SK-N-SH treated with all-trans-retinoic acid at 6 μM for 48 hours (cell line): ENCODE measurements at regions not wholly inside any gene's neighbourhood (a gene's known extent, or its start where the extent isn't known, plus 50 kb on each side); places are given as distances from the start of the nearest gene placed in this dataset.

Experiments
- ATAC-seq: fragments of 200-7000 bp; cut with Tn5 transposase; 3 replicates; pipeline ENCODE4 v1.9.1; 2020; ENCODE audit warnings: mild to moderate bottlenecking, moderate library complexity
- ARNTL ChIP-seq: fragments of 450-650 bp; formaldehyde crosslinking; IDR thresholded peaks from 2 replicates; pipeline ENCODE4 v1.5.0; 2020; ENCODE audit warnings: low read depth, mild to moderate bottlenecking, moderate library complexity, borderline replicate concordance
- BACH2 ChIP-seq: fragments of 250-450 bp; sonication (Bioruptor Pico); IDR thresholded peaks from 2 replicates; pipeline ENCODE4 v1.9.0; 2021; ENCODE audit warnings: mild to moderate bottlenecking, borderline replicate concordance
- CREB5 ChIP-seq: fragments of 250-450 bp; sonication (Bioruptor Pico); IDR thresholded peaks from 2 replicates; pipeline ENCODE4 v1.5.1; 2020; ENCODE audit warnings: low read depth, mild to moderate bottlenecking, moderate library complexity
- CSDC2 ChIP-seq: fragments of 250-450 bp; sonication (Bioruptor Pico); IDR thresholded peaks from 2 replicates; pipeline ENCODE4 v1.5.0; 2020; ENCODE audit warnings: mild to moderate bottlenecking, moderate library complexity
- CSRNP3 ChIP-seq: fragments of 250-450 bp; sonication (Bioruptor Pico); IDR thresholded peaks from 2 replicates; pipeline ENCODE4 v1.5.1; 2021; ENCODE audit warnings: mild to moderate bottlenecking, moderate library complexity
- ESRRG ChIP-seq: fragments of 250-450 bp; sonication (Bioruptor Pico); IDR thresholded peaks from 2 replicates; pipeline ENCODE4 v1.6.1; 2021; ENCODE audit warnings: mild to moderate bottlenecking
- GLIS3 ChIP-seq: fragments of 250-450 bp; sonication (Bioruptor Pico); IDR thresholded peaks from 2 replicates; pipeline ENCODE4 v1.5.0; 2020; ENCODE audit warnings: mild to moderate bottlenecking, moderate library complexity
- ISL1 ChIP-seq: fragments of 250-450 bp; sonication (Bioruptor Pico); IDR thresholded peaks from 2 replicates; pipeline ENCODE4 v2.1.2; 2022; ENCODE audit warnings: mild to moderate bottlenecking, moderate library complexity
- OSR1 ChIP-seq: fragments of 250-450 bp; sonication (Bioruptor Pico); IDR thresholded peaks from 2 replicates; pipeline ENCODE4 v1.8.0; 2022; ENCODE audit warnings: moderate library complexity, mild to moderate bottlenecking, inconsistent platforms
- PATZ1 ChIP-seq: fragments of 250-450 bp; sonication (Bioruptor Pico); IDR thresholded peaks from 2 replicates; pipeline ENCODE4 v1.8.0; 2020; ENCODE audit warnings: mild to moderate bottlenecking, moderate library complexity, borderline replicate concordance
- POU6F1 ChIP-seq: fragments of 250-450 bp; sonication (Bioruptor Pico); IDR thresholded peaks from 2 replicates; pipeline ENCODE4 v1.8.0; 2021; ENCODE audit warnings: low read depth, mild to moderate bottlenecking, moderate library complexity, borderline replicate concordance
- PPARA ChIP-seq: fragments of 250-450 bp; sonication (Bioruptor Pico); IDR thresholded peaks from 2 replicates; pipeline ENCODE4 v1.5.0; 2020; ENCODE audit warnings: mild to moderate bottlenecking, borderline replicate concordance
- RARB ChIP-seq: fragments of 250-450 bp; sonication (Bioruptor Pico); IDR thresholded peaks from 2 replicates; pipeline ENCODE4 v1.8.0; 2021; ENCODE audit warnings: mild to moderate bottlenecking, moderate library complexity
- SNAI2 ChIP-seq: fragments of 250-450 bp; sonication (Bioruptor Pico); IDR thresholded peaks from 2 replicates; pipeline ENCODE4 v1.5.0; 2020; ENCODE audit warnings: mild to moderate bottlenecking, moderate library complexity
- TOX ChIP-seq: fragments of 250-450 bp; sonication (Bioruptor Pico); IDR thresholded peaks from 2 replicates; pipeline ENCODE4 v1.8.0; 2021; ENCODE audit warnings: mild to moderate bottlenecking, moderate library complexity, borderline replicate concordance
- TSHZ2 ChIP-seq: fragments of 250-450 bp; sonication (Bioruptor Pico); IDR thresholded peaks from 2 replicates; pipeline ENCODE4 v1.5.0; 2020; ENCODE audit warnings: mild to moderate bottlenecking, moderate library complexity
- ZC3H10 ChIP-seq: fragments of 250-450 bp; sonication (Bioruptor Pico); IDR thresholded peaks from 2 replicates; pipeline ENCODE4 v1.5.1; 2021; ENCODE audit warnings: mild to moderate bottlenecking, moderate library complexity
- ZFP3 ChIP-seq: fragments of 250-450 bp; sonication (Bioruptor Pico); IDR thresholded peaks from 2 replicates; pipeline ENCODE4 v1.5.0; 2020; ENCODE audit warnings: mild to moderate bottlenecking, moderate library complexity
- ZNF565 ChIP-seq: fragments of 450-650 bp; formaldehyde crosslinking; conservative IDR thresholded peaks from 2 replicates; pipeline ENCODE4 v1.5.0; 2020; ENCODE audit warnings: low read depth, mild to moderate bottlenecking, moderate library complexity
- ZNF70 ChIP-seq: fragments of 450-650 bp; formaldehyde crosslinking; IDR thresholded peaks from 2 replicates; pipeline ENCODE4 v1.5.0; 2020; ENCODE audit warnings: mild to moderate bottlenecking, moderate library complexity

GRCh38 chr9:88736136-88736637, 201.2 kb downstream of the NXNL2 start:
- TF ChIP-seq CSRNP3 (CRISPR knock-in tag), result no peak
- TF ChIP-seq POU6F1 (CRISPR knock-in tag), result no peak
- TF ChIP-seq CREB5 (CRISPR knock-in tag), result no peak
- TF ChIP-seq PATZ1 (CRISPR knock-in tag), result no peak
- TF ChIP-seq BACH2 (CRISPR knock-in tag), result no peak
- no peak for TF ChIP-seq ARNTL (CRISPR knock-in tag)
- no peak for TF ChIP-seq SNAI2 (CRISPR knock-in tag)
- TF ChIP-seq ZNF565 (CRISPR knock-in tag), result no peak
- TF ChIP-seq ZNF70 (CRISPR knock-in tag), result no peak
- no peak for TF ChIP-seq ESRRG (CRISPR knock-in tag)
- no peak for TF ChIP-seq ISL1
- no peak for TF ChIP-seq OSR1 (CRISPR knock-in tag)
- peak; percentile 54 for ATAC-seq

- no peak for ATAC-seq
- TF ChIP-seq ESRRG (CRISPR knock-in tag) (no peak), ARNTL (CRISPR knock-in tag) (no peak), ZNF70 (CRISPR knock-in tag) (no peak), TSHZ2 (CRISPR knock-in tag) (no peak), ZC3H10 (no peak), CSRNP3 (CRISPR knock-in tag) (no peak), ZFP3 (CRISPR knock-in tag) (no peak), CSDC2 (no peak), RARB (CRISPR knock-in tag) (no peak), ZNF565 (CRISPR knock-in tag) (no peak), SNAI2 (CRISPR knock-in tag) (no peak), OSR1 (CRISPR knock-in tag) (no peak), PPARA (CRISPR knock-in tag) (no peak), TOX (CRISPR knock-in tag) (no peak), ISL1 (no peak), BACH2 (CRISPR knock-in tag) (no peak), POU6F1 (CRISPR knock-in tag) (no peak), GLIS3 (CRISPR knock-in tag) (no peak), CREB5 (CRISPR knock-in tag) (no peak)
- TF ChIP-seq, all 23 proteins: peak for 0
Observed at GRCh38 chr9:88737031-88737430, 202.1 kb downstream of the NXNL2 start.
